Inflammatory macrophage (primary cell): ENCODE measurements at regions not wholly inside any gene's neighbourhood (a gene's known extent, or its start where the extent isn't known, plus 50 kb on each side); places are given as distances from the start of the nearest gene placed in this dataset.
"Not testable (repeated sequence)": the region's sequence is repeated elsewhere in the genome, so short reads cannot be mapped to it uniquely, and the experiment has no call there.

Experiments used
- DNase-seq, 2 donors: peaks; one replicate each; pipeline ENCODE4 v3.0.0-alpha.2; 2020 to 2022

DNA sequence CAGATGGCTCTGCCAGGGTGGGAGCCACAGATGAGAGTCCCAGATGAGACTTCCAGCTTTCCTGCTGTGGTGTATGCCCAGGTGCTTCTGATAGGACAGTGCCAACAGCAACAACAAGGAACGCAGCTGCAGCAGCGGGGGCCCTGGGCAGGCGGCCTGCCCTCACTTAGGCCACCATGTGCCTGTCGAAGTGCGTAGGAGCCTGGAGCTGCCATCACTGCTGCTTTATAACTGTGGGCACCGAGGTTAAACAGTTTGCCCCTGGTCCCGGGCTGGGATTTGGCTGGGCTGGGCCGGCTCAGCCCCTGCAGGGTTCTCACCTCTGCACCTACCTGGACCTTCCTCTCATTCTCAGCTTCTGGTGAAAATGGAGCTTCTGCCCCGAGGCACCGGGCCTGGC is 54.4 kb upstream of the LRPAP1 start:
- DNase-seq: not testable (repeated sequence)

DNA sequence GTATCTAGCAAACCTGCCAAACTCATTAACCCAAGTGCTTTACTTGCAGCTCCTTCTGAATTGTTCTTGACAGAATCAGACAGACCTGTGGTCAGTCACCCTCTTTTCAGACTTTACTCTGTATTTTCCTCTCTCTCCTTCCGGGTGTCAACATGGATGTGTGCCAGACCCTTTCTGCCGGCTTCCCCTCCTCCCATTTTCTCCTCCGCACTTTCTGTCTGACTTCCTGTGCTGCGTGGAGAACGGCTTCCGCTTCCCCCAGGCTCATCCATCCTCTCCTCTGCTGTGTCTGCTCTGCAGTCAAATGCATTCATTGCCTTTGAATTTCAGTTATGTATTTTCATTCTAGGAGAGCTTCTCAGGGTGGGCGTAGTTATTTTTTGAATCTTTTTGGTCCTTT is 53.3 kb upstream of the LRPAP1 start:
- peak; percentile 25 to 34 for DNase-seq

DNA sequence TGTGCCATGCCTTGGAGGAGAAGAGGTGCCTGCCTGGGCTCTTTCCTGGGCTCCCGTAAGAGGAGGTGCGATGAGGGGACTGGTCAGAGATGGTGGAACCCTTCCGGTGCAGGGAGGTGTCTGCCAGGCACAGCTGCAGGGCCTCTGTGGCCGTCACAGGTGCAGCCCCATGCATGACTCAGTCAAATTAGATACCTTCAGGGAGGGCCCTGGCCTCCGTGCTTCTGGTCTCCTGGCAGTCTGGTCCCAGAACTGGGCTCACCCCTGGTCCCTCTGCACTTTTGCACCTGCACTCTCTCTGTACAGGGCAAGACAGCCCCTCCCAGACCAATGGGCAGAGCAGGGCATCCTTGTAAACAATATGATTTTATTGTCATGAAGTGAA is 49.9 kb upstream of the LRPAP1 start:
- DNase-seq: no peak
